H9 (cell line): ENCODE measurements at regions not wholly inside any gene's neighbourhood (a gene's known extent, or its start where the extent isn't known, plus 50 kb on each side); places are given as distances from the start of the nearest gene placed in this dataset.

Experiments used
- DNase-seq: peaks from one replicate; pipeline ENCODE4 v3.0.0-alpha.2; 2017
- H2AFZ ChIP-seq: one replicate; pipeline ENCODE4 v1.6.1; 2013; ENCODE audit warnings: mild to moderate bottlenecking, low read length, control low read depth, moderate library complexity
- H2AK5ac ChIP-seq: 2 replicates; pipeline ENCODE4 v1.6.1; 2013; ENCODE audit warnings: low read length, control low read depth, mixed read lengths; ENCODE audit not compliant: insufficient read length
- H2BK120ac ChIP-seq: one replicate; pipeline ENCODE4 v1.6.1; 2013; ENCODE audit warnings: low read depth, mild to moderate bottlenecking, low read length, control low read depth, inconsistent platforms; ENCODE audit not compliant: poor library complexity, severe bottlenecking
- H2BK12ac ChIP-seq: 2 replicates; pipeline ENCODE4 v1.6.1; 2013; ENCODE audit warnings: low read length, control low read depth, mixed read lengths, low read depth; ENCODE audit not compliant: insufficient read length
- H2BK15ac ChIP-seq: 2 replicates; pipeline ENCODE4 v1.6.1; 2013; ENCODE audit warnings: low read depth, low read length, control low read depth
- H2BK20ac ChIP-seq: one replicate; pipeline ENCODE4 v1.6.1; 2013; ENCODE audit warnings: low read depth, mild to moderate bottlenecking, low read length, control low read depth, inconsistent platforms; ENCODE audit not compliant: poor library complexity, severe bottlenecking
- H2BK5ac ChIP-seq: 2 replicates; pipeline ENCODE4 v1.6.1; 2013; ENCODE audit warnings: low read length, control low read depth, mixed read lengths; ENCODE audit not compliant: insufficient read length
- H3K14ac ChIP-seq: 2 replicates; pipeline ENCODE4 v1.6.1; 2013; ENCODE audit warnings: low read length, control low read depth; ENCODE audit not compliant: insufficient read depth
- H3K18ac ChIP-seq: 2 replicates; pipeline ENCODE4 v1.6.1; 2013; ENCODE audit warnings: low read depth, mild to moderate bottlenecking, mixed read lengths, low read length, control low read depth; ENCODE audit not compliant: insufficient read length
- H3K23ac ChIP-seq: 2 replicates; pipeline ENCODE4 v1.6.1; 2013; ENCODE audit warnings: low read length, control low read depth, mixed read lengths, low read depth; ENCODE audit not compliant: insufficient read length
- H3K23me2 ChIP-seq: 2 replicates; pipeline ENCODE4 v1.6.1; 2013; ENCODE audit warnings: low read depth, mild to moderate bottlenecking, mixed read lengths, low read length, control low read depth; ENCODE audit not compliant: insufficient read length, poor library complexity, severe bottlenecking
- H3K27ac ChIP-seq: 2 replicates; pipeline ENCODE4 v1.5.1; 2013; ENCODE audit warnings: low read length, control low read depth, mixed read lengths, low read depth; ENCODE audit not compliant: insufficient read length
- H3K27me3 ChIP-seq: 2 replicates; pipeline ENCODE4 v1.6.1; 2013; ENCODE audit warnings: low read length, control low read depth, inconsistent platforms; ENCODE audit not compliant: insufficient read depth
- H3K4ac ChIP-seq: 2 replicates; pipeline ENCODE4 v1.6.1; 2013; ENCODE audit warnings: low read depth, mild to moderate bottlenecking, control low read depth, inconsistent platforms, low read length, moderate library complexity
- H3K4me1 ChIP-seq: 2 replicates; pipeline ENCODE4 v1.6.1; 2013; ENCODE audit warnings: low read length, control low read depth, inconsistent platforms; ENCODE audit not compliant: insufficient read depth
- H3K4me2 ChIP-seq: 2 replicates; pipeline ENCODE4 v1.6.1; 2013; ENCODE audit warnings: low read length, control low read depth, mixed read lengths; ENCODE audit not compliant: insufficient read length, insufficient read depth
- H3K56ac ChIP-seq: 2 replicates; pipeline ENCODE4 v1.6.1; 2013; ENCODE audit warnings: low read depth, mild to moderate bottlenecking, mixed read lengths, low read length, control low read depth; ENCODE audit not compliant: insufficient read length
- H3K79me1 ChIP-seq: 2 replicates; pipeline ENCODE4 v1.6.1; 2013; ENCODE audit warnings: low read depth, mild to moderate bottlenecking, moderate library complexity, low read length, control low read depth, inconsistent platforms; ENCODE audit not compliant: insufficient read depth, poor library complexity, severe bottlenecking
- H3K79me2 ChIP-seq: 2 replicates; pipeline ENCODE4 v1.6.1; 2013; ENCODE audit warnings: low read length, control low read depth, inconsistent platforms; ENCODE audit not compliant: insufficient read depth
- H3K9ac ChIP-seq: 2 replicates; pipeline ENCODE4 v1.6.1; 2013; ENCODE audit warnings: low read length, control low read depth, mixed read lengths; ENCODE audit not compliant: insufficient read length; ENCODE audit errors: extremely low read depth
- H3K9me3 ChIP-seq: one replicate; pipeline ENCODE4 v1.6.1; 2013; ENCODE audit warnings: low read depth, low read length, inconsistent platforms; ENCODE audit not compliant: control insufficient read depth
- H3T11ph ChIP-seq: one replicate; pipeline ENCODE4 v1.6.1; 2013; ENCODE audit warnings: mild to moderate bottlenecking, low read length, control low read depth, inconsistent platforms
- H4K20me1 ChIP-seq: one replicate; pipeline ENCODE4 v1.6.1; 2013; ENCODE audit not compliant: control insufficient read depth, insufficient read length, insufficient read depth
- H4K5ac ChIP-seq: 2 replicates; pipeline ENCODE4 v1.6.1; 2013; ENCODE audit warnings: low read depth, mild to moderate bottlenecking, mixed read lengths, low read length, control low read depth; ENCODE audit not compliant: insufficient read length
- H4K8ac ChIP-seq: replicated peaks from 2 replicates; pipeline ENCODE4 v1.6.1; 2013; ENCODE audit warnings: low read length, control low read depth, mixed read lengths, low read depth; ENCODE audit not compliant: insufficient read length
- H4K91ac ChIP-seq: 2 replicates; pipeline ENCODE4 v1.6.1; 2013; ENCODE audit warnings: low read depth, mild to moderate bottlenecking, moderate library complexity, mixed read lengths, low read length, control low read depth; ENCODE audit not compliant: insufficient read length
- H3K27ac Mint-ChIP-seq, 3 experiments: 2 replicates in 2 of 3; 3 replicates in 1 of 3; pipeline ENCODE4 v1.8.0; 2020 to 2021; ENCODE audit warnings: mixed read lengths in 3 of 3, mild to moderate bottlenecking in 1 of 3, moderate library complexity in 1 of 3
- H3K27me3 Mint-ChIP-seq: 2 replicates; pipeline ENCODE4 v1.8.0; 2021; ENCODE audit warnings: low read depth, mild to moderate bottlenecking, moderate library complexity, mixed read lengths
- H3K36me3 Mint-ChIP-seq, 3 experiments: 2 replicates in 2 of 3; 3 replicates in 1 of 3; pipeline ENCODE4 v1.8.0; 2020 to 2021; ENCODE audit warnings: low read depth in 3 of 3, mixed read lengths in 3 of 3; ENCODE audit not compliant: insufficient read depth in 1 of 3
- H3K4me1 Mint-ChIP-seq, 2 experiments: 2 replicates each; pipeline ENCODE4 v1.8.0; 2020; ENCODE audit warnings: mixed read lengths in 2 of 2
- H3K4me3 Mint-ChIP-seq, 2 experiments: 2 replicates in 1 of 2; 3 replicates in 1 of 2; pipeline ENCODE4 v1.8.0; 2020 to 2021; ENCODE audit warnings: mild to moderate bottlenecking in 2 of 2, mixed read lengths in 2 of 2, moderate library complexity in 1 of 2
- H3K9me3 Mint-ChIP-seq, 2 experiments: 2 replicates in 1 of 2; 3 replicates in 1 of 2; pipeline ENCODE4 v1.8.0; 2020; ENCODE audit warnings: mild to moderate bottlenecking in 2 of 2, mixed read lengths in 2 of 2, moderate library complexity in 1 of 2
- CTCF ChIP-seq: fragments of 200-600 bp; sonication (generic); conservative IDR thresholded peaks from 3 replicates; pipeline ENCODE4 v1.8.0; 2021; ENCODE audit warnings: antibody characterized with exemption, mild to moderate bottlenecking
- WGBS: extraction: QIAGEN DNeasy Blood & Tissue Kit; methylation state at CpG from one replicate; pipeline ENCODE4 v1.1.7; 2013; ENCODE audit warnings: missing lambda C conversion rate, low lambda C conversion rate, mixed read lengths; ENCODE audit not compliant: insufficient read length; ENCODE audit errors: extremely low coverage; 5-methylcytosine and 5-hydroxymethylcytosine counted together

GRCh38 chr1:59017501-59018231 is 233.8 kb upstream of the JUN start:
- no peak overlapping the region for H3K14ac ChIP-seq
- no peak overlapping the region for H3K23ac ChIP-seq
- H2BK12ac ChIP-seq, result no peak overlapping the region
- no peak overlapping the region for H2BK120ac ChIP-seq
- no peak overlapping the region for H4K5ac ChIP-seq
- TF ChIP-seq CTCF, result no peak
- no peaks in the 10 kb centered on the region for H3K27me3 ChIP-seq
- H3T11ph ChIP-seq, result no peak overlapping the region
- H2AK5ac ChIP-seq, result no peak overlapping the region
- H2AFZ ChIP-seq, result no peak overlapping the region
- Mint-ChIP-seq H3K4me1 (peaks cover 36 to 38% of the 10 kb centered on the region in 2 experiments), H3K36me3 (peaks cover 0 to 12% (median 0%) of the 10 kb centered on the region in 3 experiments; a peak in 5 of 7 replicates), H3K9me3 (peaks cover 5 to 6% of the 10 kb centered on the region in 2 experiments; a peak in 2 of 5 replicates), H3K27me3 (peaks cover 3% of the 10 kb centered on the region), H3K4me3 (no peak overlapping the region), H3K27ac (no peak overlapping the region; a peak in 1 of 7 replicates)
- H3K27ac ChIP-seq, result no peak overlapping the region
- H2BK5ac ChIP-seq, result no peak overlapping the region
- no peak overlapping the region for H4K8ac ChIP-seq
- H3K56ac ChIP-seq, result no peak overlapping the region
- no CpG with 5 or more reads among the region's 8 CpGs for WGBS
- no peak overlapping the region for H3K4ac ChIP-seq
- no peak overlapping the region for H2BK15ac ChIP-seq
- H3K4me1 ChIP-seq, result no peaks in the 10 kb centered on the region; the same call in 1 of the 2 replicates
- no peak overlapping the region for H3K18ac ChIP-seq
- no peak overlapping the region for H2BK20ac ChIP-seq
- no peaks in the 10 kb centered on the region for H4K20me1 ChIP-seq
- H3K4me2 ChIP-seq, result no peak overlapping the region
- no peak overlapping the region for H4K91ac ChIP-seq
- no peak overlapping the region for H3K9ac ChIP-seq
- DNase-seq, result no peak
- no peaks in the 10 kb centered on the region for H3K79me2 ChIP-seq
- no peaks in the 10 kb centered on the region for H3K79me1 ChIP-seq
- H3K23me2 ChIP-seq, result no peaks in the 10 kb centered on the region
- H3K9me3 ChIP-seq, result no peaks in the 10 kb centered on the region
